PC-3 (cell line): ENCODE measurements at regions not wholly inside any gene's neighbourhood (a gene's known extent, or its start where the extent isn't known, plus 50 kb on each side); places are given as distances from the start of the nearest gene placed in this dataset.

Source experiments
- CTCF ChIP-seq: fragments of 300-600 bp; sonication (generic); conservative IDR thresholded peaks from 2 replicates; pipeline ENCODE4 v1.5.1; 2017; ENCODE audit warnings: antibody characterized with exemption, low read depth, mild to moderate bottlenecking, low read length
- EZH2 ChIP-seq: fragments of 300-600 bp; sonication (generic); IDR thresholded peaks from one replicate; pipeline ENCODE4 v1.6.1; 2017; ENCODE audit warnings: antibody characterized with exemption, mild to moderate bottlenecking, low read length; ENCODE audit not compliant: unreplicated experiment
- EZH2phosphoT487 ChIP-seq: fragments of 300-600 bp; sonication (generic); IDR thresholded peaks from 2 replicates; pipeline ENCODE4 v1.6.1; 2018; ENCODE audit warnings: mild to moderate bottlenecking, antibody characterized with exemption, low read length, borderline replicate concordance

- no peak for TF ChIP-seq CTCF
- TF ChIP-seq EZH2, result no peak
- TF ChIP-seq EZH2phosphoT487, result no peak
These were observed 1306.3 kb upstream of the ACO1 start for GRCh38 chr9:31078175-31078574.
